HCT116 (cell line): ENCODE measurements at regions not wholly inside any gene's neighbourhood (a gene's known extent, or its start where the extent isn't known, plus 50 kb on each side); places are given as distances from the start of the nearest gene placed in this dataset.

Experiments
- ELF1 ChIP-seq: IDR thresholded peaks from 2 replicates; pipeline ENCODE4 v1.6.1; 2012; ENCODE audit warnings: low read depth, borderline replicate concordance
- EZH2 ChIP-seq: fragments of 200-600 bp; sonication (generic); IDR thresholded peaks from 2 replicates; pipeline ENCODE4 v1.6.1; 2017; ENCODE audit warnings: antibody characterized with exemption, mixed run types
- POLR2A ChIP-seq: IDR thresholded peaks from 2 replicates; pipeline ENCODE4 v1.7.0; 2011; ENCODE audit warnings: borderline replicate concordance; ENCODE audit not compliant: insufficient read depth, insufficient read length; ENCODE audit errors: extremely low read depth
- POLR2AphosphoS5 ChIP-seq: IDR thresholded peaks from 2 replicates; pipeline ENCODE4 v1.6.1; 2011; ENCODE audit warnings: mild to moderate bottlenecking, low read depth, low read length, moderate library complexity
- RAD21 ChIP-seq: IDR thresholded peaks from 2 replicates; pipeline ENCODE4 v1.6.1; 2012; ENCODE audit warnings: low read depth, mild to moderate bottlenecking
- SP1 ChIP-seq: IDR thresholded peaks from 2 replicates; pipeline ENCODE4 v1.6.1; 2012; ENCODE audit warnings: low read depth
- YY1 ChIP-seq: IDR thresholded peaks from 2 replicates; pipeline ENCODE4 v1.6.1; 2011; ENCODE audit warnings: low read length, low read depth, moderate library complexity, mild to moderate bottlenecking; ENCODE audit not compliant: insufficient replicate concordance; ENCODE audit errors: extremely low read depth
- ZFX ChIP-seq: fragments of 450-650 bp; IDR thresholded peaks from 2 replicates; pipeline ENCODE4 v1.6.1; 2017
- TF ChIP-seq, protein P1 (sequence below), 3 experiments: fragments of 200-600 bp in 1 of 3; sonication (generic) in 1 of 3; IDR thresholded peaks in 2 of 3; conservative IDR thresholded peaks in 1 of 3; 2 replicates each; pipeline ENCODE4 v1.5.1; 2012 to 2017; ENCODE audit warnings: low read depth in 2 of 3, low read length in 2 of 3, antibody characterized with exemption in 1 of 3, borderline replicate concordance in 1 of 3, control low read depth in 1 of 3, mild to moderate bottlenecking in 1 of 3, mixed read lengths in 1 of 3, mixed run types in 1 of 3, moderate library complexity in 1 of 3; ENCODE audit not compliant: insufficient read depth in 1 of 3
- TF ChIP-seq, protein P2 (sequence below): IDR thresholded peaks from 2 replicates; pipeline ENCODE4 v1.6.1; 2012; ENCODE audit warnings: low read depth

DNA sequence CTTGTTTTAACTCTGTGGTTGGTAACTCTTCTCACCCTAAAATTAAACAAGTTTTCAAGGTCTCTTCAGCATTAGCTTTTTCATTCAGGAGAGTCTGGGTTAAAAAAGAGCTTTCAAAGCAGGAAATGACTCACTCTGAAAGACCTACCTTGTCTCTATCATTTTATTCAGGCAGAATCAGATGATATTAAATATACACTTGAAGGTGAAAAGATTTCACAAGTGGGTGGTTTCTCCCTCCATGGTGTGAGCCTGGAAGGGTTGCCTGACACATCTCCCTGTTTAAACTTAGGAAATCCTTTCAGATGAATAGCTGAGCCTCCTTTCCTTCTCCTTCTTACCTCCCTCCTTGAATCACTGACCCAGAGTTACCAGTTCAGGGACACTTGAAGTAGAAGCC, 1402.0 kb upstream of the PIK3C3 start:
- TF ChIP-seq, protein P1, sequence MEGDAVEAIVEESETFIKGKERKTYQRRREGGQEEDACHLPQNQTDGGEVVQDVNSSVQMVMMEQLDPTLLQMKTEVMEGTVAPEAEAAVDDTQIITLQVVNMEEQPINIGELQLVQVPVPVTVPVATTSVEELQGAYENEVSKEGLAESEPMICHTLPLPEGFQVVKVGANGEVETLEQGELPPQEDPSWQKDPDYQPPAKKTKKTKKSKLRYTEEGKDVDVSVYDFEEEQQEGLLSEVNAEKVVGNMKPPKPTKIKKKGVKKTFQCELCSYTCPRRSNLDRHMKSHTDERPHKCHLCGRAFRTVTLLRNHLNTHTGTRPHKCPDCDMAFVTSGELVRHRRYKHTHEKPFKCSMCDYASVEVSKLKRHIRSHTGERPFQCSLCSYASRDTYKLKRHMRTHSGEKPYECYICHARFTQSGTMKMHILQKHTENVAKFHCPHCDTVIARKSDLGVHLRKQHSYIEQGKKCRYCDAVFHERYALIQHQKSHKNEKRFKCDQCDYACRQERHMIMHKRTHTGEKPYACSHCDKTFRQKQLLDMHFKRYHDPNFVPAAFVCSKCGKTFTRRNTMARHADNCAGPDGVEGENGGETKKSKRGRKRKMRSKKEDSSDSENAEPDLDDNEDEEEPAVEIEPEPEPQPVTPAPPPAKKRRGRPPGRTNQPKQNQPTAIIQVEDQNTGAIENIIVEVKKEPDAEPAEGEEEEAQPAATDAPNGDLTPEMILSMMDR (IDR thresholded peaks at IDR 0.05 in 2 of 3, conservative IDR thresholded peaks at IDR 0.05 in 1 of 3; ENCODE audit: borderline replicate concordance in 1 of 3, insufficient read depth in 1 of 3, low read depth in 2 of 3, low read length in 2 of 3), result no peak
- TF ChIP-seq EZH2 (no peak), YY1 (no peak), RAD21 (no peak), POLR2AphosphoS5 (no peak), ELF1 (no peak), POLR2A (no peak), ZFX (no peak), SP1 (no peak)
- TF ChIP-seq, protein P2, sequence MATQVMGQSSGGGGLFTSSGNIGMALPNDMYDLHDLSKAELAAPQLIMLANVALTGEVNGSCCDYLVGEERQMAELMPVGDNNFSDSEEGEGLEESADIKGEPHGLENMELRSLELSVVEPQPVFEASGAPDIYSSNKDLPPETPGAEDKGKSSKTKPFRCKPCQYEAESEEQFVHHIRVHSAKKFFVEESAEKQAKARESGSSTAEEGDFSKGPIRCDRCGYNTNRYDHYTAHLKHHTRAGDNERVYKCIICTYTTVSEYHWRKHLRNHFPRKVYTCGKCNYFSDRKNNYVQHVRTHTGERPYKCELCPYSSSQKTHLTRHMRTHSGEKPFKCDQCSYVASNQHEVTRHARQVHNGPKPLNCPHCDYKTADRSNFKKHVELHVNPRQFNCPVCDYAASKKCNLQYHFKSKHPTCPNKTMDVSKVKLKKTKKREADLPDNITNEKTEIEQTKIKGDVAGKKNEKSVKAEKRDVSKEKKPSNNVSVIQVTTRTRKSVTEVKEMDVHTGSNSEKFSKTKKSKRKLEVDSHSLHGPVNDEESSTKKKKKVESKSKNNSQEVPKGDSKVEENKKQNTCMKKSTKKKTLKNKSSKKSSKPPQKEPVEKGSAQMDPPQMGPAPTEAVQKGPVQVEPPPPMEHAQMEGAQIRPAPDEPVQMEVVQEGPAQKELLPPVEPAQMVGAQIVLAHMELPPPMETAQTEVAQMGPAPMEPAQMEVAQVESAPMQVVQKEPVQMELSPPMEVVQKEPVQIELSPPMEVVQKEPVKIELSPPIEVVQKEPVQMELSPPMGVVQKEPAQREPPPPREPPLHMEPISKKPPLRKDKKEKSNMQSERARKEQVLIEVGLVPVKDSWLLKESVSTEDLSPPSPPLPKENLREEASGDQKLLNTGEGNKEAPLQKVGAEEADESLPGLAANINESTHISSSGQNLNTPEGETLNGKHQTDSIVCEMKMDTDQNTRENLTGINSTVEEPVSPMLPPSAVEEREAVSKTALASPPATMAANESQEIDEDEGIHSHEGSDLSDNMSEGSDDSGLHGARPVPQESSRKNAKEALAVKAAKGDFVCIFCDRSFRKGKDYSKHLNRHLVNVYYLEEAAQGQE, result no peak
